Astrocyte (in vitro differentiated cells and primary cell): ENCODE measurements at regions not wholly inside any gene's neighbourhood (a gene's known extent, or its start where the extent isn't known, plus 50 kb on each side); places are given as distances from the start of the nearest gene placed in this dataset.

Experiments
- DNase-seq: peaks from one replicate; pipeline ENCODE4 v3.0.0-alpha.2; 2010; ENCODE audit warnings: low read depth
- FAIRE-seq: peaks from 2 replicates; lab custom pipeline; 2011; peaks lifted over from hg19 to GRCh38; lab: Jason Lieb, UNC
- H2AFZ ChIP-seq: 2 replicates; pipeline ENCODE4 v1.6.0; 2012; ENCODE audit warnings: low read depth, low read length, inconsistent platforms
- H3K27ac ChIP-seq: 2 replicates; pipeline ENCODE4 v1.5.1; 2011; ENCODE audit warnings: low read depth, low read length, inconsistent platforms
- H3K27me3 ChIP-seq: 2 replicates; pipeline ENCODE4 v1.6.0; 2011; ENCODE audit warnings: low read length, inconsistent platforms; ENCODE audit not compliant: insufficient read depth
- H3K36me3 ChIP-seq: 2 replicates; pipeline ENCODE4 v1.5.1; 2011; ENCODE audit warnings: low read length, inconsistent platforms; ENCODE audit not compliant: insufficient read depth
- H3K4me1 ChIP-seq: 2 replicates; pipeline ENCODE4 v1.5.1; 2011; ENCODE audit warnings: low read length, inconsistent platforms; ENCODE audit not compliant: insufficient read depth
- H3K4me2 ChIP-seq: 2 replicates; pipeline ENCODE4 v1.6.0; 2012; ENCODE audit warnings: low read length, inconsistent platforms
- H3K4me3 ChIP-seq: 2 replicates; pipeline ENCODE4 v1.5.1; 2011; ENCODE audit warnings: low read depth, mild to moderate bottlenecking, low read length, inconsistent platforms; ENCODE audit not compliant: insufficient read depth
- H3K79me2 ChIP-seq: 2 replicates; pipeline ENCODE4 v1.6.0; 2012; ENCODE audit warnings: mild to moderate bottlenecking, low read length, inconsistent platforms; ENCODE audit not compliant: insufficient read depth
- H3K9ac ChIP-seq: 2 replicates; pipeline ENCODE4 v1.6.0; 2012; ENCODE audit warnings: mild to moderate bottlenecking, low read length, inconsistent platforms
- H3K9me3 ChIP-seq: 2 replicates; pipeline ENCODE4 v1.5.1; 2012; ENCODE audit warnings: low read depth, mild to moderate bottlenecking, low read length, inconsistent platforms; ENCODE audit not compliant: insufficient read depth
- H4K20me1 ChIP-seq: 2 replicates; pipeline ENCODE4 v1.6.0; 2012; ENCODE audit warnings: low read length, inconsistent platforms; ENCODE audit not compliant: insufficient read depth
- H3K27ac Mint-ChIP-seq: one replicate; pipeline ENCODE4 v1.8.0; 2021; ENCODE audit warnings: mild to moderate bottlenecking, mixed read lengths; ENCODE audit not compliant: unreplicated experiment
- H3K27me3 Mint-ChIP-seq: one replicate; pipeline ENCODE4 v1.8.0; 2021; ENCODE audit warnings: low read depth, mixed read lengths; ENCODE audit not compliant: unreplicated experiment
- H3K36me3 Mint-ChIP-seq: one replicate; pipeline ENCODE4 v1.8.0; 2021; ENCODE audit warnings: low read depth, mixed read lengths; ENCODE audit not compliant: unreplicated experiment
- H3K4me1 Mint-ChIP-seq: one replicate; pipeline ENCODE4 v1.8.0; 2021; ENCODE audit warnings: low read depth, mixed read lengths; ENCODE audit not compliant: unreplicated experiment
- H3K4me3 Mint-ChIP-seq: one replicate; pipeline ENCODE4 v1.8.0; 2021; ENCODE audit warnings: mild to moderate bottlenecking, moderate library complexity, mixed read lengths; ENCODE audit not compliant: unreplicated experiment
- H3K9me3 Mint-ChIP-seq: one replicate; pipeline ENCODE4 v1.8.0; 2021; ENCODE audit warnings: mild to moderate bottlenecking, mixed read lengths; ENCODE audit not compliant: unreplicated experiment
- CTCF ChIP-seq: IDR thresholded peaks from 2 replicates; pipeline ENCODE4 v1.5.1; 2011; ENCODE audit warnings: low read depth, mild to moderate bottlenecking, inconsistent platforms, low read length, moderate library complexity; ENCODE audit not compliant: insufficient read depth
- EZH2 ChIP-seq: IDR thresholded peaks from 2 replicates; pipeline ENCODE4 v1.6.1; 2012; ENCODE audit warnings: mild to moderate bottlenecking, low read length, inconsistent platforms; ENCODE audit not compliant: insufficient read depth

- peaks cover 2% of the 10 kb centered on the region for H3K27me3 Mint-ChIP-seq
- TF ChIP-seq EZH2 (no peak), CTCF (no peak)
- H3K27ac ChIP-seq, result no peak overlapping the region
- no peak overlapping the region for H3K4me2 ChIP-seq
- no peaks in the 10 kb centered on the region for H3K9me3 Mint-ChIP-seq
- H3K4me3 Mint-ChIP-seq, result no peak overlapping the region
- no peak overlapping the region for H3K9ac ChIP-seq
- no peaks in the 10 kb centered on the region for H3K4me1 ChIP-seq
- H4K20me1 ChIP-seq, result no peaks in the 10 kb centered on the region
- no peaks in the 10 kb centered on the region for H3K36me3 ChIP-seq
- no peaks in the 10 kb centered on the region for H3K79me2 ChIP-seq
- FAIRE-seq (no peak), DNase-seq (no peak)
- no peak overlapping the region for H3K27ac Mint-ChIP-seq
- H3K36me3 Mint-ChIP-seq, result no peaks in the 10 kb centered on the region
- H2AFZ ChIP-seq, result no peak overlapping the region
- H3K4me1 Mint-ChIP-seq, result no peaks in the 10 kb centered on the region
- no peaks in the 10 kb centered on the region for H3K9me3 ChIP-seq
- no peak overlapping the region for H3K4me3 ChIP-seq
- no peaks in the 10 kb centered on the region for H3K27me3 ChIP-seq
Measured at GRCh38 chr10:7093368-7093767, 317.5 kb downstream of the SFMBT2 start.

- FAIRE-seq, result no peak
- no peak overlapping the region for H2AFZ ChIP-seq
Measured at GRCh38 chr10:7092603-7093002, 318.2 kb downstream of the SFMBT2 start.

More at GRCh38 chr10:7092603-7093002, 318.2 kb downstream of the SFMBT2 start:
- Histone ChIP-seq H3K27me3 (no peaks in the 10 kb centered on the region), H3K9me3 (no peaks in the 10 kb centered on the region), H3K4me2 (no peak overlapping the region), H3K4me1 (no peaks in the 10 kb centered on the region), H3K4me3 (no peak overlapping the region), H3K9ac (no peak overlapping the region), H3K79me2 (no peaks in the 10 kb centered on the region), H3K27ac (no peak overlapping the region), H4K20me1 (no peaks in the 10 kb centered on the region), H3K36me3 (no peaks in the 10 kb centered on the region)
- Mint-ChIP-seq H3K27ac (no peak overlapping the region), H3K36me3 (no peaks in the 10 kb centered on the region), H3K27me3 (peaks cover 2% of the 10 kb centered on the region), H3K9me3 (peaks cover 2% of the 10 kb centered on the region), H3K4me1 (no peaks in the 10 kb centered on the region), H3K4me3 (no peak overlapping the region)
- TF ChIP-seq CTCF (no peak), EZH2 (no peak)
- DNase-seq, result no peak
